SU-DHL-6 (cell line): ENCODE measurements at regions not wholly inside any gene's neighbourhood (a gene's known extent, or its start where the extent isn't known, plus 50 kb on each side); places are given as distances from the start of the nearest gene placed in this dataset.

Experiments used
- CTCF ChIP-seq: fragments of 200-600 bp; sonication (generic); IDR thresholded peaks from one replicate; pipeline ENCODE4 v1.5.1; 2017; ENCODE audit warnings: antibody characterized with exemption, mild to moderate bottlenecking, low read length, moderate library complexity; ENCODE audit not compliant: insufficient read depth, poor library complexity, severe bottlenecking
- EZH2phosphoT487 ChIP-seq: fragments of 200-600 bp; sonication (generic), shearing (Covaris generic); conservative IDR thresholded peaks from 2 replicates; pipeline ENCODE4 v1.6.1; 2018; ENCODE audit warnings: mild to moderate bottlenecking, antibody characterized with exemption, low read length, moderate library complexity, mixed read lengths

- no peak for TF ChIP-seq CTCF
- TF ChIP-seq EZH2phosphoT487, result no peak
These were observed 108.7 kb downstream of the ZNF281 start for GRCh38 chr1:200301152-200301551.
